ENCODE measurements at regions not wholly inside any gene's neighbourhood (a gene's known extent, or its start where the extent isn't known, plus 50 kb on each side); places are given as distances from the start of the nearest gene placed in this dataset.
"Not testable (repeated sequence)": the region's sequence is repeated elsewhere in the genome, so short reads cannot be mapped to it uniquely, and the experiment has no call there.

- in situ Hi-C loops (cut with HindIII; ENCODE audit: low sequenced_read_pairs) = no loop called here
These were observed 185.0 kb upstream of the HS6ST1 start for GRCh38 chr2:128503399-128504245.

DNA sequence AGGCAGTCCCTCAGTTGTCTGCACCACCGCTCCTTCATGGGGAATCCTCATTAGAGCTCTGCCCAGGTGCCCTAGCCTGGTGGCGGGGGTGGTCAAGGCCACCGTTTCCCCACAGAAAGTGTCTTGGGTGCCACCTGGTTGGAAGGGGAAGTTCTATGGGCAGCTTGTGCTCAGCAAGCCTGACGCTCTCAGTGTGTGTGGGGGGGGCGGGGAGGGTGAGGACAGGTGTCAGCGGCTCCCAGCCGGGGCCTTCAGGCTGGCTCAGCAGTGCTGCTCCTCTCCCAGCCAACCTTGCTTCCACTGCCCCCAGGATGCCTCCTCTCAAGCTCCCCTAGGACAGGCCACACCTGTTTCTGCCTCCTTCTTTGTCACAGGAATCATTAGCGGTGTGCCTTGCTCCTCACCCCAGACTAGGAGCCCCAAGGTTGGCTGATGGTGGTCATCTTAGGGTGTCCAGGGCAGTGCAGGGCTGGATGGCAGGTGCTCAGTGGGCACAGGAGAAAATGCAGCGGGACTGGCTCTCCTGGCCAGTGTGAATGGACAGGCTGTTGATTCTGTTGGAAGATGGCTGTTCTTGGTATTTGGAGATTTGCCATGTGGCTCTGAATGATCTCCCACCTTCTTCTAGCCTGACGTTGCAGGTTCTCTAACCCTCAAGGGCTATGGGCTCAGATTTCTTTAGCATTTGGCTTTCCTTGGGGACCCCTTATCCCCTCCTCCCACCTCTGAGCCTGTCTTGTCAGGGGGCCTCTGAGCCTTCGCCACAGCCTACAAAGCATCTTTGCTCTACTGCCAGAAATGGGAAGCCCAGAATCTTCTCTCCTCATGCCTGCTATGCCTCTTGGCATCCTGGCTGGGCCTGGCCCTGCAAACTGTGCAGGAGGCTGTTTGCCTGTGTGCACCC is 185.8 kb upstream of the HS6ST1 start:
- in situ Hi-C loops (cut with HindIII; ENCODE audit: low sequenced_read_pairs) = no loop called here

GRCh38 chr2:128505150-128505490 is 186.5 kb upstream of the HS6ST1 start:
- in situ Hi-C loops (cut with HindIII; ENCODE audit: low sequenced_read_pairs) = no loop called here

GRCh38 chr2:128505575-128506526 is 187.2 kb upstream of the HS6ST1 start:
- in situ Hi-C loops (cut with HindIII; ENCODE audit: low sequenced_read_pairs) = no loop called here

- in situ Hi-C loops (cut with HindIII; ENCODE audit: low sequenced_read_pairs) = no loop called here
These were observed 187.9 kb upstream of the HS6ST1 start for GRCh38 chr2:128506534-128506933.

DNA sequence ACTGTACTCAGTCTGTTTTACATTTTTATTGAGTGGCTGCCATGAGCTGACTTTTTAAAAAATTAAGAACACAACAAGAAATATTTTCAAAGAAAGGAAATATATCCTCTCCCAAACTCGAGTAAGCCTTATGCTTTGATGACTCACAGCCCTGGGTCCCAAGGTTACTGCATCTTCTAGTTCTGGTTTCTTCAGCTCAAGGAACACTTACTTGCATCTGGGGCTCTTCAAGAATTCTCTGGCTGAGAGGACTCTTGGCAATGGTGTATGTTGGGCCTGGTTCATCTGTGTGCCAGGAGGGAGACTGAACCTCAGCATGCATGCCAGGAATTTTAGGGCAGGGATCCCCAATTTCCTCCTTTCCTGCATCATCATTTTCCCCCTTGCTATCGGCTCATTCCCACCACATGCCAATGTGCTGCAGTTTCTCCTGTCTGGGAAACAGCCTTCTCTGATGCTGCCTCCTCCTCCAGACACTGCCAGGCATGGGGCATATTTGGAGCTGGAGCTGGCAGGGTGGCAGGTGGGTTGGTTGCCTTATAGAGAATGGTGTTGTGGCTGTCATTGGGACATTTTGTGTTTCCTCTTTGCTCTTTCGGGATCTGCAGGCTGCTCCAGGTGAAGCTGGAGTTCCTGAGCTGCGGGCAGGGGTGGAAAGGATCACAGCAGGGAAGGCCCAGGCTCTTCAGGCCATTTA is 192.2 kb upstream of the HS6ST1 start:
- in situ Hi-C loops (cut with HindIII; ENCODE audit: low sequenced_read_pairs) = no loop called here

- in situ Hi-C loops (cut with HindIII; ENCODE audit: low sequenced_read_pairs) = no loop called here
These were observed 193.2 kb upstream of the HS6ST1 start for GRCh38 chr2:128511731-128512378.

- in situ Hi-C loops (cut with HindIII; ENCODE audit: low sequenced_read_pairs) = no loop called here
These were observed 193.9 kb upstream of the HS6ST1 start for GRCh38 chr2:128512379-128513115.

DNA sequence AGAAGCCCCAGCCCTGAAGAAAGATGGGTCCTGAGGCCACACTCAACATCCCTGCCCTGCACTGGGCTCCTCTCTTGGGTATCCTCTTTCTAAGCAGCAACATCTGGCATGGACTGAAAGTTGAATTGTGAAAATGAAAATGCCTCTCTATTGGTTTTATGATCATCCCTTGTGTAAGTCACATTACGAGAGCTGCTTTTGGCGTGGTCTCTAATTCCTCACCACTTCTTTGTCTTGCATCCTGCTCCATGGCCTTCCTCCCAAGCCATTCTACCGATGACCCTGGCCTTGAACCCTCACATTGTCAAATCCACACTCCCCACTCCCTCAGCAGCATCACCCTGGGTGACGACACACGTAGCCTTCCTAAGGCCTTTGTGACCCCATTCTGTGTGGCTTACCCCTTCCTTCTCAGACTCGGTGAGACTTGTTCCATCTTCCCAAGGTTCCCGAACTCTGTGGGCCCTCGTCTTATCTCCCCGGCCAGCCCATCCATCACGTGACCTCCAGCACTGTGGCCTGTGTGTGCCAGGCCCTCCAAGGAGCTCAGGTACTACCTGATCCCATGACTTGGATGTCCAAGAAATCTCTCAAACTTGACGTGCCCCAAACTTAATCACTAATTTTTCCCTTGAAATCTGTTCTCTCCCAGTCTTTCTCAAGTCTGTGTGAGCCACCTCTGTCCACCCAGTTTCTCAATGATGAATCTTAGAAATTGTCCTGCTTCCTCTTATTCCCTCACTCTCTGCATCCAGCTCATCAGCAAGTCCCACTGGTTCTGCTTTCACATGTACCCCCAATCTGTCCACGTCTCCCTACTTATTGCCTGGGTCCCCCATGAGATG is 194.7 kb upstream of the HS6ST1 start:
- in situ Hi-C loops (cut with HindIII; ENCODE audit: low sequenced_read_pairs) = no loop called here

GRCh38 chr2:128513961-128514283 is 195.3 kb upstream of the HS6ST1 start:
- in situ Hi-C loops (cut with HindIII; ENCODE audit: low sequenced_read_pairs) = no loop called here

DNA sequence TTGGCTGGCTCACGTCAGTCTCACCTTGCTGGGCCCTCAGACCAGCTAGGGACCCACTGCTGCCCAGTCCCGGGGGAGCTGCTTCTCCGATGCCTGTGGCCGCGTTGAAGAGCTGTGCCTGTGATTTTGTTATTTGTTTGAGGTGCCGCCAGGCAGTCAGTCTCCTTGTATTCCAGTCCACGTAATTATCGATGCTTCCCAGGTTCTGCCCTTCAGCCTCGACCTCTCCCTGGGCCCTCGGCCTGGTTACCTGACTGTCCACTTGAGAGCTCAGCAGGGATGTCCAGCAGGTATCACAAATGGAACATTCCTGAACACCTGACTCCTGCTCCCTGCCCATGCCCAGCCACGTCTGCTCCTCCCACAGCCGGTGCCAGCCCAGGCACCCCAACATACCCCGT is 195.9 kb upstream of the HS6ST1 start:
- in situ Hi-C loops (cut with HindIII; ENCODE audit: low sequenced_read_pairs) = no loop called here

DNA sequence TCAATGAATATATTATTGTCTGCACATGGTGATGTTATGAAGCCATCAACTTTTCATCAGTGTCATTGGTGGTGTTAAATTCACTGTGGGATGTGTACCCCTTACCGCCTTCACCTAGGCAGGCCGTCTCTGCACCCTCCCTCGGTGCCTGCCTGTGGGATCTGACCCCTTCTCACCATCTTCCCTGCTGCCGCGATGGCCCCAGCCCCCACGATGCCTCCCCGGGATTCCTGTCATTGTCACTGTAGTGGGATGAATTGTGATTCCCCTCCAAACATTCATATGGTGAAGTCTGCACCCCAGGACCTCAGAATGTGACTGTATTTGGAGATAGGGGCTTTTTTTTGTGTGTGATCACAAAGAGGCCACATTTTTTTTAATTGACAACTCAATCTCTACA is 198.3 kb upstream of the HS6ST1 start:
- in situ Hi-C loops (cut with HindIII; ENCODE audit: low sequenced_read_pairs) = no loop called here

GRCh38 chr2:128519028-128519427 is 200.4 kb upstream of the HS6ST1 start:
- in situ Hi-C loops (cut with HindIII; ENCODE audit: low sequenced_read_pairs) = not testable (repeated sequence)

DNA sequence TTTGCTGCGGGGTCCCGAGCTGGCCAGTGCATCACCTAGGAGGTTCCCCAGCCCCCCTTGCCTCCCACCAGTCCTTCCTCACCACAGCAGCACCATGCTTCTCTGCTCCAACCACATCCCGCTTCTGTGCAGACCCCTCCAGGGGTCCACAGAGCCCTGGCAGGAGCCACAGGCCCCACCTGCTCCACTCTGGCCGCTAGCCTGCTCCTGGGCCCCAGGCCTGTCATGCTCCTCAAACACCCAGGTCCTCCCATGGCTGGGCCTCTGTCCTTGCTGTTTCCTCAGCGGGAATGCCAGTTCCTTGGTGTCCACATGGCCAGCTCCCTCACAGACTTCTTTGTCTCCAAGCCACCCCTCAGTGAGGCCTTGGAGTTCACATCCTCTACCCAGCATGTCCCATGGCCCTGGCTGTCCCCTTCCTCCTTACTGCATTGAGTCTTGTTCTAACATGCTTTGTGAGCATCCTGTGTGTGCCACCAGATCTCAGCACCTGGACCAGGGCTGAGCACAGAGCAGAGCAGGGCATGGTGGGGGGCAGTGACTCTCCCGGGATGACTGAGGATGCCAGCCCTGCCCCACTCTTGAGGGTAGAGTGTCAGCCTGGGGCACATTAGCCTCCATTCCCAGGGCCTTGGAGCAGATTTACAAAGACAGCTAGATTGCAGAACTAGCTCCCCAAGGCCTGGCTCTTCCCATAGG is 201.0 kb upstream of the HS6ST1 start:
- in situ Hi-C loops (cut with HindIII; ENCODE audit: low sequenced_read_pairs) = no loop called here

DNA sequence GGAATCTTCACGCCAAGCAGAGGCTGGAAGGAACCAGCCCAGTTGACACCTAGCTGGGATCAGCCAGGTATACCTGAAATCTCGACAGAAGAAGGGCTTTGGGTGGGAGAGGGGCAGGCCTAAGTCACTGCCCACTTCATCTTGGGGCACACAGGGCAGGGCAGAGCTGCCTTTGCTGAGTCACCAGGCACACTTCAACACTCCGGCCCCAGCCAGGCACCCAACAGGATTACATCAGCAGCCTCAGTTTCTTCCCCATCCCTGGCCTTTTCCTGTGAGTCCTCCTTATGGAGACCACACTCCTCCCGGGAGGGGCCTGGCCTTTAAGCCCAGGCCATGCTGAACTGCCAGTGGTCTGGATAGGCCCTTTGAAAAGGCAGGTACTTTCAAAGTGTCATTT is 201.7 kb upstream of the HS6ST1 start:
- in situ Hi-C loops (cut with HindIII; ENCODE audit: low sequenced_read_pairs) = no loop called here

- in situ Hi-C loops (cut with HindIII; ENCODE audit: low sequenced_read_pairs) = no loop called here
These were observed 202.1 kb upstream of the HS6ST1 start for GRCh38 chr2:128520791-128521190.

- in situ Hi-C loops (cut with HindIII; ENCODE audit: low sequenced_read_pairs) = no loop called here
These were observed 202.8 kb upstream of the HS6ST1 start for GRCh38 chr2:128521482-128521881.

- in situ Hi-C loops (cut with HindIII; ENCODE audit: low sequenced_read_pairs) = no loop called here
These were observed 204.2 kb upstream of the HS6ST1 start for GRCh38 chr2:128522829-128523228.
